ENCODE measurements at regions not wholly inside any gene's neighbourhood (a gene's known extent, or its start where the extent isn't known, plus 50 kb on each side); places are given as distances from the start of the nearest gene placed in this dataset.

DNA sequence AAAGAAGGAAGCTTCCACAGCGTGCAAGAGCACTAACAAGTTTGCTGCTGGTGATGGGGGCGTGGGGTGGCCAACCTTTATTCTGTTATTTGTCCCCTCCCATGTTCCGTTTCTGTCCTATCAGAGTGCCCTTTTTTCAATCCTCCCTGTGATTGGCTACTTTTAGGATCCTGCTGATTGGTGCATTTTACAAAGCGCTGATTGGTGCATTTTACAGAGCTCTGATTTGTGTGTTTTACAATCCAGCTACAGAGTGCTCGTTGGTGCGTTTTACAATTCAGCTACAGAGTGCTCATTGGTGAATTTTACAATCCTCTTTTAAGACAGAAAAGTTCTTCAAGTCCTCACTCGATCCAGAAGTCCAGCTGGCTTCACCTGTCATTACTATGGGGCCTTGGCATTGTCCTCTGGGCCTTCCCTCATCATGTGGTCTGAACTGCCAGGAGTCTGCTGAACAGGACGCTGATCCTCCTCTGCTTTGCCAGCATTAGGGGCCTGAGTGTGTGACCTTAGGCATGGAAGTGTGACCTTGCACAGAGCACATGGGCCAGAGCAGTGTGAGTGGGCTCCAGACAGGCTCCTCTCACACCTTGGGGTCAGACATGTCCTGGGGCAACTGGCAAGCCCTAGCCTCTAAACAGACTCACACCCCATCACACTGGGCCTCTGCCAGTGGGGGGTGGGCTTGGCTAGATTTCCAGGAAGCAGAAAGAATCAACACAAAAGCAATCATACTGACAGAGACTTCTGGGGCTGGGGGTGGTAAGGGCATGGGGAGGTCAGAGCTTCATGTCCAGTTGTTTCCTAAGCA is 167.4 kb downstream of the PTPN20 start:
- no peaks in the 10 kb centered on the region for H3K79me2 ChIP-seq (ENCODE audit: insufficient read depth, low read length)
- H3K27ac ChIP-seq (ENCODE audit: low read depth, low read length, poor library complexity, severe bottlenecking): no peak overlapping the region
- no peaks in the 10 kb centered on the region for H3K9me2 ChIP-seq (ENCODE audit: low read depth, low read length)
- H3F3A ChIP-seq (ENCODE audit: insufficient read depth, low read length): no peaks in the 10 kb centered on the region
- H3K9ac ChIP-seq (ENCODE audit: low read length): no peak overlapping the region
- H4K20me1 ChIP-seq (ENCODE audit: insufficient read depth, low read length): no peaks in the 10 kb centered on the region
- H3K4me3 ChIP-seq (ENCODE audit: low read depth, low read length, poor library complexity, severe bottlenecking): no peak overlapping the region
- H3K9me3 ChIP-seq (ENCODE audit: low read length): no peaks in the 10 kb centered on the region
- H3K36me3 ChIP-seq (ENCODE audit: insufficient read depth, low read length): no peaks in the 10 kb centered on the region
- no peak for TF ChIP-seq EZH2 (IDR thresholded peaks at IDR 0.05; ENCODE audit: borderline replicate concordance, low read length)
- TF ChIP-seq, protein P1, sequence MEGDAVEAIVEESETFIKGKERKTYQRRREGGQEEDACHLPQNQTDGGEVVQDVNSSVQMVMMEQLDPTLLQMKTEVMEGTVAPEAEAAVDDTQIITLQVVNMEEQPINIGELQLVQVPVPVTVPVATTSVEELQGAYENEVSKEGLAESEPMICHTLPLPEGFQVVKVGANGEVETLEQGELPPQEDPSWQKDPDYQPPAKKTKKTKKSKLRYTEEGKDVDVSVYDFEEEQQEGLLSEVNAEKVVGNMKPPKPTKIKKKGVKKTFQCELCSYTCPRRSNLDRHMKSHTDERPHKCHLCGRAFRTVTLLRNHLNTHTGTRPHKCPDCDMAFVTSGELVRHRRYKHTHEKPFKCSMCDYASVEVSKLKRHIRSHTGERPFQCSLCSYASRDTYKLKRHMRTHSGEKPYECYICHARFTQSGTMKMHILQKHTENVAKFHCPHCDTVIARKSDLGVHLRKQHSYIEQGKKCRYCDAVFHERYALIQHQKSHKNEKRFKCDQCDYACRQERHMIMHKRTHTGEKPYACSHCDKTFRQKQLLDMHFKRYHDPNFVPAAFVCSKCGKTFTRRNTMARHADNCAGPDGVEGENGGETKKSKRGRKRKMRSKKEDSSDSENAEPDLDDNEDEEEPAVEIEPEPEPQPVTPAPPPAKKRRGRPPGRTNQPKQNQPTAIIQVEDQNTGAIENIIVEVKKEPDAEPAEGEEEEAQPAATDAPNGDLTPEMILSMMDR (IDR thresholded peaks at IDR 0.05; ENCODE audit: low read length): no peak
- no peaks in the 10 kb centered on the region for H3K27me3 ChIP-seq (ENCODE audit: insufficient read depth, low read length)
- H3K4me2 ChIP-seq (ENCODE audit: low read length): no peak overlapping the region
- H3K4me1 ChIP-seq (ENCODE audit: insufficient read depth, low read length, severe bottlenecking): no peaks in the 10 kb centered on the region
- no peak overlapping the region for H2AFZ ChIP-seq (ENCODE audit: low read length)

DNA sequence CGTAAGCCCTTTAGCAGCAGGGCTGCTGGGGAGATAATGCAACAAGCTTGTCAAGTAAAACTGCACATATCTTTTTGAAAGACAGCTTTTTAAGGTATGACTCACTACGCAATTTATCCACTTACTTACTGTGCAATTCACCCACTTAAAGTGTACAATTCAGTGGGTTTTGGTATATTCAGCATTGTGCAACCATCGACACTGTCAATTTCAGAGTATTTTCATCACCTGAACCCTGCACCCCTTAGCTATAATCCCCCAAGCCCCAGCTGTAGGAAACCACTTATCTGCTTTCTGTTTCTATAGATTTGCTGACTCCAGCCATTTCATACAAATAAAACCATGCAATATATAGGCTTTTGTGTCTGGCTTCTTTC is 168.0 kb downstream of the PTPN20 start:
- no peak overlapping the region for H2AFZ ChIP-seq (ENCODE audit: low read length)
- H3K9ac ChIP-seq (ENCODE audit: low read length): no peak overlapping the region
- H3K27me3 ChIP-seq (ENCODE audit: insufficient read depth, low read length): no peaks in the 10 kb centered on the region
- no peak overlapping the region for H3K4me2 ChIP-seq (ENCODE audit: low read length)
- no peaks in the 10 kb centered on the region for H3K79me2 ChIP-seq (ENCODE audit: insufficient read depth, low read length)
- H3K9me2 ChIP-seq (ENCODE audit: low read depth, low read length): no peaks in the 10 kb centered on the region
- H3K9me3 ChIP-seq (ENCODE audit: low read length): no peaks in the 10 kb centered on the region
- no peaks in the 10 kb centered on the region for H3F3A ChIP-seq (ENCODE audit: insufficient read depth, low read length)
- no peaks in the 10 kb centered on the region for H4K20me1 ChIP-seq (ENCODE audit: insufficient read depth, low read length)
- H3K4me1 ChIP-seq (ENCODE audit: insufficient read depth, low read length, severe bottlenecking): no peaks in the 10 kb centered on the region
- TF ChIP-seq EZH2 (IDR thresholded peaks at IDR 0.05; ENCODE audit: borderline replicate concordance, low read length): no peak
- TF ChIP-seq, protein P1 (IDR thresholded peaks at IDR 0.05; ENCODE audit: low read length): no peak
- no peak overlapping the region for H3K4me3 ChIP-seq (ENCODE audit: low read depth, low read length, poor library complexity, severe bottlenecking)
- no peaks in the 10 kb centered on the region for H3K36me3 ChIP-seq (ENCODE audit: insufficient read depth, low read length)
- H3K27ac ChIP-seq (ENCODE audit: low read depth, low read length, poor library complexity, severe bottlenecking): no peak overlapping the region

DNA sequence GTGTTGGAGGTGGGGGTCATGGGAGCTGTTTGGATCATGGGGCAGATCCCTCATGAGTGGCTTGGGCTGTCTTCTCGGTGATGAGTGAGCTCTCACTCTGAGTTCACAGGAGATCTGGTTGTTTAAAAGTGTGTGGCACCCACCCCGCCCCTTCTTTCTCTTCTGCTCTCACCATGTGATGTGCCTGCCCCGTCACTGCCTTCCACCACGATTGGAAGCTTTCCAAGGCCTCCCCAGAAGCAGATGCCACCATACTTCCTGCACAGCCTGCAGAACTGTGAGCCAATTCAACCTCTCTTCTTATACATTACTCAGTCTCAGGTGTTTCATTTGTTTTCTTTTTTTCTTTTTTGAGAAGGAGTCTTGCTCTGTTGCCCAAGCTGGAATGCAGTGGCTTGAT is 170.0 kb downstream of the PTPN20 start:
- H3K9me2 ChIP-seq (ENCODE audit: low read depth, low read length): no peaks in the 10 kb centered on the region
- no peak overlapping the region for H2AFZ ChIP-seq (ENCODE audit: low read length)
- no peak overlapping the region for H3K4me3 ChIP-seq (ENCODE audit: low read depth, low read length, poor library complexity, severe bottlenecking)
- TF ChIP-seq, protein P1 (IDR thresholded peaks at IDR 0.05; ENCODE audit: low read length): no peak
- H3K9me3 ChIP-seq (ENCODE audit: low read length): no peaks in the 10 kb centered on the region
- H3K4me1 ChIP-seq (ENCODE audit: insufficient read depth, low read length, severe bottlenecking): no peaks in the 10 kb centered on the region
- no peaks in the 10 kb centered on the region for H4K20me1 ChIP-seq (ENCODE audit: insufficient read depth, low read length)
- no peak overlapping the region for H3K9ac ChIP-seq (ENCODE audit: low read length)
- no peaks in the 10 kb centered on the region for H3K79me2 ChIP-seq (ENCODE audit: insufficient read depth, low read length)
- no peak overlapping the region for H3K4me2 ChIP-seq (ENCODE audit: low read length)
- H3K27ac ChIP-seq (ENCODE audit: low read depth, low read length, poor library complexity, severe bottlenecking): no peak overlapping the region
- no peaks in the 10 kb centered on the region for H3F3A ChIP-seq (ENCODE audit: insufficient read depth, low read length)
- H3K27me3 ChIP-seq (ENCODE audit: insufficient read depth, low read length): 0 out of 2 replicates have a peak, but pooled peaks cover 3% of the 10 kb centered on the region
- no peaks in the 10 kb centered on the region for H3K36me3 ChIP-seq (ENCODE audit: insufficient read depth, low read length)
